ENCODE measurements at regions not wholly inside any gene's neighbourhood (a gene's known extent, or its start where the extent isn't known, plus 50 kb on each side); places are given as distances from the start of the nearest gene placed in this dataset.

GRCh38 chr10:133035952-133036351 is 51.8 kb upstream of the ADGRA1 start:
- no peak overlapping the region for H2BK5ac ChIP-seq (ENCODE audit: low read length)
- H4K8ac ChIP-seq (ENCODE audit: low read depth, low read length): no peak overlapping the region
- no peak overlapping the region for H3K4me3 ChIP-seq (ENCODE audit: low read length)
- H3K9ac ChIP-seq (ENCODE audit: low read length): no peak overlapping the region
- no peak overlapping the region for H3K4me2 ChIP-seq (ENCODE audit: low read length)
- H3K56ac ChIP-seq (ENCODE audit: low read length): no peak overlapping the region
- H3K4me1 ChIP-seq (ENCODE audit: control insufficient read depth, low read depth, low read length): no peaks in the 10 kb centered on the region
- H3K79me1 ChIP-seq (ENCODE audit: low read length): no peaks in the 10 kb centered on the region
- no peak overlapping the region for H3K23ac ChIP-seq (ENCODE audit: low read length)
- H2BK120ac ChIP-seq (ENCODE audit: low read depth, low read length): no peak overlapping the region
- DNase-seq: no peak
- no peaks in the 10 kb centered on the region for H3K79me2 ChIP-seq (ENCODE audit: control insufficient read depth, insufficient read depth, low read length)
- H2AK5ac ChIP-seq (ENCODE audit: low read length): no peak overlapping the region
- WGBS (ENCODE audit: extremely low coverage, insufficient coverage, low lambda C conversion rate): no CpG with 5 or more reads among the region's 10 CpGs
- no peak overlapping the region for H3K4ac ChIP-seq (ENCODE audit: low read depth, low read length)
- H3K36me3 ChIP-seq (ENCODE audit: control insufficient read depth, insufficient read depth, low read length): no peaks in the 10 kb centered on the region
- no peak overlapping the region for H3K18ac ChIP-seq (ENCODE audit: low read length)
- no peak overlapping the region for H2BK15ac ChIP-seq (replicated peaks; ENCODE audit: low read depth)
- H3K27ac ChIP-seq (ENCODE audit: low read depth, low read length): no peak overlapping the region
- H4K5ac ChIP-seq (ENCODE audit: low read length): no peak overlapping the region
- no peaks in the 10 kb centered on the region for H3K27me3 ChIP-seq (ENCODE audit: insufficient read depth, low read length, poor library complexity)

GRCh38 chr10:133034762-133035161 is 53.0 kb upstream of the ADGRA1 start:
- Histone ChIP-seq H2BK120ac (ENCODE audit: low read depth, low read length) (no peak overlapping the region), H3K79me1 (ENCODE audit: low read length) (no peaks in the 10 kb centered on the region), H4K8ac (ENCODE audit: low read depth, low read length) (no peak overlapping the region), H2AK5ac (ENCODE audit: low read length) (no peak overlapping the region), H3K27ac (ENCODE audit: low read depth, low read length) (no peak overlapping the region), H2BK15ac (replicated peaks; ENCODE audit: low read depth) (no peak overlapping the region), H3K4ac (ENCODE audit: low read depth, low read length) (no peak overlapping the region), H3K4me2 (ENCODE audit: low read length) (no peak overlapping the region), H3K36me3 (ENCODE audit: control insufficient read depth, insufficient read depth, low read length) (no peaks in the 10 kb centered on the region), H3K4me3 (ENCODE audit: low read length) (no peak overlapping the region), H3K23ac (ENCODE audit: low read length) (no peak overlapping the region), H3K18ac (ENCODE audit: low read length) (no peak overlapping the region), H3K56ac (ENCODE audit: low read length) (peak overlapping the region; percentile 42), H3K79me2 (ENCODE audit: control insufficient read depth, insufficient read depth, low read length) (no peaks in the 10 kb centered on the region), H4K5ac (ENCODE audit: low read length) (no peak overlapping the region), H2BK5ac (ENCODE audit: low read length) (no peak overlapping the region), H3K9ac (ENCODE audit: low read length) (no peak overlapping the region), H3K27me3 (ENCODE audit: insufficient read depth, low read length, poor library complexity) (no peaks in the 10 kb centered on the region), H3K4me1 (ENCODE audit: control insufficient read depth, low read depth, low read length) (no peaks in the 10 kb centered on the region)
- WGBS (ENCODE audit: extremely low coverage, insufficient coverage, low lambda C conversion rate): no CpG with 5 or more reads among the region's 10 CpGs
- peak; percentile 8 for DNase-seq

GRCh38 chr10:133034092-133034491 is 53.6 kb upstream of the ADGRA1 start:
- no peak overlapping the region for H4K5ac ChIP-seq (ENCODE audit: low read length)
- no CpG with 5 or more reads among the region's 10 CpGs for whole genome bisulfite sequencing (ENCODE audit: extremely low coverage, insufficient coverage, low lambda C conversion rate)
- H3K27me3 ChIP-seq (ENCODE audit: insufficient read depth, low read length, poor library complexity): no peaks in the 10 kb centered on the region
- H4K8ac ChIP-seq (ENCODE audit: low read depth, low read length): no peak overlapping the region
- no peak overlapping the region for H3K23ac ChIP-seq (ENCODE audit: low read length)
- H3K36me3 ChIP-seq (ENCODE audit: control insufficient read depth, insufficient read depth, low read length): no peaks in the 10 kb centered on the region
- no peak for DNase-seq
- no peaks in the 10 kb centered on the region for H3K79me1 ChIP-seq (ENCODE audit: low read length)
- H3K79me2 ChIP-seq (ENCODE audit: control insufficient read depth, insufficient read depth, low read length): no peaks in the 10 kb centered on the region
- H2AK5ac ChIP-seq (ENCODE audit: low read length): no peak overlapping the region
- no peak overlapping the region for H3K56ac ChIP-seq (ENCODE audit: low read length)
- H2BK120ac ChIP-seq (ENCODE audit: low read depth, low read length): no peak overlapping the region
- no peak overlapping the region for H2BK5ac ChIP-seq (ENCODE audit: low read length)
- H3K4ac ChIP-seq (ENCODE audit: low read depth, low read length): no peak overlapping the region
- H3K18ac ChIP-seq (ENCODE audit: low read length): no peak overlapping the region
- H3K4me1 ChIP-seq (ENCODE audit: control insufficient read depth, low read depth, low read length): no peaks in the 10 kb centered on the region
- H3K27ac ChIP-seq (ENCODE audit: low read depth, low read length): no peak overlapping the region
- H3K4me3 ChIP-seq (ENCODE audit: low read length): no peak overlapping the region
- no peak overlapping the region for H2BK15ac ChIP-seq (replicated peaks; ENCODE audit: low read depth)
- H3K9ac ChIP-seq (ENCODE audit: low read length): no peak overlapping the region
- H3K4me2 ChIP-seq (ENCODE audit: low read length): no peak overlapping the region

GRCh38 chr10:133033742-133034048 is 54.0 kb upstream of the ADGRA1 start:
- Histone ChIP-seq H2AK5ac (ENCODE audit: low read length) (no peak overlapping the region), H3K27ac (ENCODE audit: low read depth, low read length) (no peak overlapping the region), H3K79me1 (ENCODE audit: low read length) (no peaks in the 10 kb centered on the region), H3K23ac (ENCODE audit: low read length) (no peak overlapping the region), H3K27me3 (ENCODE audit: insufficient read depth, low read length, poor library complexity) (no peaks in the 10 kb centered on the region), H2BK120ac (ENCODE audit: low read depth, low read length) (no peak overlapping the region), H2BK15ac (replicated peaks; ENCODE audit: low read depth) (no peak overlapping the region), H3K9ac (ENCODE audit: low read length) (no peak overlapping the region), H3K4me3 (ENCODE audit: low read length) (no peak overlapping the region), H3K4me1 (ENCODE audit: control insufficient read depth, low read depth, low read length) (no peaks in the 10 kb centered on the region), H3K4me2 (ENCODE audit: low read length) (no peak overlapping the region), H3K18ac (ENCODE audit: low read length) (no peak overlapping the region), H4K8ac (ENCODE audit: low read depth, low read length) (no peak overlapping the region), H3K4ac (ENCODE audit: low read depth, low read length) (no peak overlapping the region), H2BK5ac (ENCODE audit: low read length) (no peak overlapping the region), H3K36me3 (ENCODE audit: control insufficient read depth, insufficient read depth, low read length) (no peaks in the 10 kb centered on the region), H3K79me2 (ENCODE audit: control insufficient read depth, insufficient read depth, low read length) (no peaks in the 10 kb centered on the region), H3K56ac (ENCODE audit: low read length) (no peak overlapping the region), H4K5ac (ENCODE audit: low read length) (no peak overlapping the region)
- no peak for DNase-seq
- WGBS (ENCODE audit: extremely low coverage, insufficient coverage, low lambda C conversion rate): no CpG with 5 or more reads among the region's 11 CpGs

GRCh38 chr10:133032976-133033741 is 54.6 kb upstream of the ADGRA1 start:
- H3K27ac ChIP-seq (ENCODE audit: low read depth, low read length): no peak overlapping the region
- H2BK15ac ChIP-seq (replicated peaks; ENCODE audit: low read depth): no peak overlapping the region
- no peaks in the 10 kb centered on the region for H3K79me1 ChIP-seq (ENCODE audit: low read length)
- no peak overlapping the region for H3K4ac ChIP-seq (ENCODE audit: low read depth, low read length)
- H3K18ac ChIP-seq (ENCODE audit: low read length): no peak overlapping the region
- no peak for DNase-seq
- no peak overlapping the region for H2BK5ac ChIP-seq (ENCODE audit: low read length)
- no peak overlapping the region for H2BK120ac ChIP-seq (ENCODE audit: low read depth, low read length)
- H3K4me2 ChIP-seq (ENCODE audit: low read length): no peak overlapping the region
- no CpG with 5 or more reads among the region's 20 CpGs for WGBS (ENCODE audit: extremely low coverage, insufficient coverage, low lambda C conversion rate)
- H3K56ac ChIP-seq (ENCODE audit: low read length): no peak overlapping the region
- no peaks in the 10 kb centered on the region for H3K27me3 ChIP-seq (ENCODE audit: insufficient read depth, low read length, poor library complexity)
- H3K4me3 ChIP-seq (ENCODE audit: low read length): no peak overlapping the region
- no peaks in the 10 kb centered on the region for H3K4me1 ChIP-seq (ENCODE audit: control insufficient read depth, low read depth, low read length)
- no peaks in the 10 kb centered on the region for H3K79me2 ChIP-seq (ENCODE audit: control insufficient read depth, insufficient read depth, low read length)
- H3K23ac ChIP-seq (ENCODE audit: low read length): no peak overlapping the region
- H4K5ac ChIP-seq (ENCODE audit: low read length): no peak overlapping the region
- no peak overlapping the region for H3K9ac ChIP-seq (ENCODE audit: low read length)
- H3K36me3 ChIP-seq (ENCODE audit: control insufficient read depth, insufficient read depth, low read length): no peaks in the 10 kb centered on the region
- H4K8ac ChIP-seq (ENCODE audit: low read depth, low read length): no peak overlapping the region
- no peak overlapping the region for H2AK5ac ChIP-seq (ENCODE audit: low read length)

GRCh38 chr10:133032231-133032630 is 55.5 kb upstream of the ADGRA1 start:
- no peak overlapping the region for H3K9ac ChIP-seq (ENCODE audit: low read length)
- no peaks in the 10 kb centered on the region for H3K4me1 ChIP-seq (ENCODE audit: control insufficient read depth, low read depth, low read length)
- H3K27me3 ChIP-seq (ENCODE audit: insufficient read depth, low read length, poor library complexity): no peaks in the 10 kb centered on the region
- no peak for DNase-seq
- H2BK15ac ChIP-seq (replicated peaks; ENCODE audit: low read depth): no peak overlapping the region
- no peak overlapping the region for H3K56ac ChIP-seq (ENCODE audit: low read length)
- no peak overlapping the region for H2BK5ac ChIP-seq (ENCODE audit: low read length)
- H3K4ac ChIP-seq (ENCODE audit: low read depth, low read length): no peak overlapping the region
- no peak overlapping the region for H4K8ac ChIP-seq (ENCODE audit: low read depth, low read length)
- H2BK120ac ChIP-seq (ENCODE audit: low read depth, low read length): no peak overlapping the region
- H3K18ac ChIP-seq (ENCODE audit: low read length): no peak overlapping the region
- H2AK5ac ChIP-seq (ENCODE audit: low read length): no peak overlapping the region
- H3K36me3 ChIP-seq (ENCODE audit: control insufficient read depth, insufficient read depth, low read length): no peaks in the 10 kb centered on the region
- no peak overlapping the region for H3K23ac ChIP-seq (ENCODE audit: low read length)
- H3K4me2 ChIP-seq (ENCODE audit: low read length): no peak overlapping the region
- H3K27ac ChIP-seq (ENCODE audit: low read depth, low read length): no peak overlapping the region
- no peak overlapping the region for H3K4me3 ChIP-seq (ENCODE audit: low read length)
- WGBS (ENCODE audit: extremely low coverage, insufficient coverage, low lambda C conversion rate): no CpG with 5 or more reads among the region's 13 CpGs
- H3K79me1 ChIP-seq (ENCODE audit: low read length): no peaks in the 10 kb centered on the region
- no peaks in the 10 kb centered on the region for H3K79me2 ChIP-seq (ENCODE audit: control insufficient read depth, insufficient read depth, low read length)
- H4K5ac ChIP-seq (ENCODE audit: low read length): no peak overlapping the region

All from mesendoderm (in vitro differentiated cells).